ENCODE measurements at regions not wholly inside any gene's neighbourhood (a gene's known extent, or its start where the extent isn't known, plus 50 kb on each side); places are given as distances from the start of the nearest gene placed in this dataset.

- no peak for DNase-seq (ENCODE audit: low read depth in 2 of 2)
These were observed 81.0 kb upstream of the LRRC55 start for GRCh38 chr11:57100638-57101331.

GRCh38 chr11:57103899-57104605 is 77.7 kb upstream of the LRRC55 start:
- no peak for DNase-seq (ENCODE audit: low read depth in 2 of 2)

DNA sequence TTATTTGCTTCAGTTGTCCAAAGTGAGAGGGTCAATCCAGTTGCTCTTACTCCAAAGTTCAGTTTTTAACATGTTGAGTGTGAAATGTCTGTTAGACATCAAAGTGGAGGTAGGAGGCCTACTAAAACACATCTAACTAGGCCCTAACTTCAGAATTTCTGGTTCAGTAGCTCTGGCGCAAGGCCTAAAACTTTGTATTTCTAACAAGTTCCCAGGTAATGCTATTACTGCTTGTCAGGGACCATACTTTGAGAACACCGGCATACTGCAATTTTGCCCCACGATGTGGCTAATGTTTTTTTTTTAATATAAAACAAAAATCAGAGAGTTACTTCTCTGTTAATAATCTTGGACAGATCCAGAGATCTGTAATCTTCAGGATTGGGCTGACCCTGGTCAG is 72.4 kb upstream of the LRRC55 start:
- no peak for DNase-seq (ENCODE audit: low read depth in 2 of 2)

- DNase-seq (ENCODE audit: low read depth in 2 of 2), result no peak
These were observed 70.1 kb upstream of the LRRC55 start for GRCh38 chr11:57111619-57112018.

GRCh38 chr11:57116654-57117053 is 65.1 kb upstream of the LRRC55 start:
- peak; percentile 13 to 17 for DNase-seq (ENCODE audit: low read depth in 2 of 2)

GRCh38 chr11:57120192-57120965 is 61.4 kb upstream of the LRRC55 start:
- DNase-seq (ENCODE audit: low read depth in 2 of 2), result no peak

GRCh38 chr11:57121996-57122395 is 59.8 kb upstream of the LRRC55 start:
- DNase-seq (ENCODE audit: low read depth in 2 of 2), result no peak

GRCh38 chr11:57123590-57123989 is 58.2 kb upstream of the LRRC55 start:
- DNase-seq (ENCODE audit: low read depth in 2 of 2), result no peak

DNA sequence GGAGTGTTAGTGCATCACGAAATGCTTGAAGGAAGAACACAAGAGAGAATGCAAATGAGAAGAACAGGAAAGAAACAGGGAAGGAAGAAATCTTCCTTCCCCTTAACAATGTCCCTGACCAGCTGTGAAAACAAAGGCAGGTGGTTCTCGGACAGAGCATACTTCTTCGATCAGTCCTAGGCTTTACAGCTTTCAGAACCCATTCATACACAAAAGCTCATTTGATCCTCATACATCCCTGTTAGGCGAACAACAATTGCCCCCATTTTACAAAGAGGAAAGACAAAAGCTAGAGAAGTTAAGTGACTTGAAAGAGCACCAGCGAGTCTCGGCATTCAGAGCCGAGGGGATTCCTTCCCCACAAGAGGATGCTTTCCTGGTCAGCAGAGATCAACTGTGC is 57.2 kb upstream of the LRRC55 start:
- no peak for DNase-seq (ENCODE audit: low read depth in 2 of 2)

GRCh38 chr11:57124917-57125316 is 56.8 kb upstream of the LRRC55 start:
- no peak for DNase-seq (ENCODE audit: low read depth in 2 of 2)

- no peak for DNase-seq (ENCODE audit: low read depth in 2 of 2)
These were observed 54.9 kb upstream of the LRRC55 start for GRCh38 chr11:57126766-57127400.

- no peak for DNase-seq (ENCODE audit: low read depth in 2 of 2)
These were observed 50.5 kb upstream of the LRRC55 start for GRCh38 chr11:57131080-57131790.
